ENCODE measurements at regions not wholly inside any gene's neighbourhood (a gene's known extent, or its start where the extent isn't known, plus 50 kb on each side); places are given as distances from the start of the nearest gene placed in this dataset.
A peak's percentile ranks its signal among the peaks of the same experiment; 100 is the strongest.

GRCh38 chr6:11386726-11387125 lies 150.8 kb upstream of the TMEM170B start:
- H3K4me2 ChIP-seq (ENCODE audit: low read depth, low read length), result peak overlapping the region; percentile 86

GRCh38 chr6:11386323-11386722 lies 151.2 kb upstream of the TMEM170B start:
- DNase-seq, result peak; percentile 94
- Histone ChIP-seq H3K4me3 (ENCODE audit: low read length) (peak overlapping the region; percentile 43), H3K9me3 (replicated peaks; ENCODE audit: insufficient read depth, low read length) (no peaks in the 10 kb centered on the region), H3K27ac (ENCODE audit: low read length) (peak overlapping the region; percentile 95), H3K9me2 (replicated peaks; ENCODE audit: insufficient read depth, low read length) (no peaks in the 10 kb centered on the region), H3K4me2 (ENCODE audit: low read depth, low read length) (peak overlapping the region; percentile 86), H3K79me2 (ENCODE audit: low read length) (peaks cover 5% of the 10 kb centered on the region), H3K36me3 (replicated peaks; ENCODE audit: insufficient read depth, low read length) (no peaks in the 10 kb centered on the region), H4K20me1 (ENCODE audit: insufficient read depth, low read length) (no peaks in the 10 kb centered on the region), H2AFZ (ENCODE audit: low read length) (peak overlapping the region; percentile 57), H3K4me1 (ENCODE audit: low read length) (peaks cover 39% of the 10 kb centered on the region), H3K27me3 (replicated peaks; ENCODE audit: insufficient read depth, low read length) (no peaks in the 10 kb centered on the region), H3K9ac (ENCODE audit: low read length) (peak overlapping the region; percentile 65), H3F3A (ENCODE audit: insufficient read depth, low read length) (peaks cover 33% of the 10 kb centered on the region)
- TF ChIP-seq CTCF (IDR thresholded peaks at IDR 0.05; ENCODE audit: low read length) (no peak), EZH2phosphoT487 (IDR thresholded peaks at IDR 0.05; ENCODE audit: low read length) (no peak), EZH2 (optimal IDR thresholded peaks at IDR 0.05; ENCODE audit: low read depth, low read length) (no peak)

More at GRCh38 chr6:11386726-11387125, 150.8 kb upstream of the TMEM170B start:
- no peaks in the 10 kb centered on the region for H3K9me3 ChIP-seq (replicated peaks; ENCODE audit: insufficient read depth, low read length)
- H3K9me2 ChIP-seq (replicated peaks; ENCODE audit: insufficient read depth, low read length), result no peaks in the 10 kb centered on the region
- peak overlapping the region; percentile 57 for H2AFZ ChIP-seq (ENCODE audit: low read length)
- peaks cover under 1% of the 10 kb centered on the region; the same call in 1 of the 2 replicates for H3K79me2 ChIP-seq (ENCODE audit: low read length)
- no peaks in the 10 kb centered on the region for H3K27me3 ChIP-seq (replicated peaks; ENCODE audit: insufficient read depth, low read length)
- DNase-seq, result no peak
- TF ChIP-seq EZH2phosphoT487 (IDR thresholded peaks at IDR 0.05; ENCODE audit: low read length) (no peak), EZH2 (optimal IDR thresholded peaks at IDR 0.05; ENCODE audit: low read depth, low read length) (no peak), CTCF (IDR thresholded peaks at IDR 0.05; ENCODE audit: low read length) (no peak)
- no peaks in the 10 kb centered on the region for H3K36me3 ChIP-seq (replicated peaks; ENCODE audit: insufficient read depth, low read length)
- H3K27ac ChIP-seq (ENCODE audit: low read length), result peak overlapping the region; percentile 95
- H3K4me3 ChIP-seq (ENCODE audit: low read length), result peak overlapping the region; percentile 43
- H3K4me1 ChIP-seq (ENCODE audit: low read length), result peaks cover 39% of the 10 kb centered on the region
- peak overlapping the region; percentile 65 for H3K9ac ChIP-seq (ENCODE audit: low read length)
- no peaks in the 10 kb centered on the region for H4K20me1 ChIP-seq (ENCODE audit: insufficient read depth, low read length)
- peaks cover 33% of the 10 kb centered on the region for H3F3A ChIP-seq (ENCODE audit: insufficient read depth, low read length)

GRCh38 chr6:11384531-11385309 lies 152.3 kb upstream of the NEDD9 start:
- DNase-seq, result no peak
- Histone ChIP-seq H3K27ac (ENCODE audit: low read length) (peak overlapping the region; percentile 95; the same call in 1 of the 2 replicates), H3F3A (ENCODE audit: insufficient read depth, low read length) (peaks cover 33% of the 10 kb centered on the region), H3K9me3 (replicated peaks; ENCODE audit: insufficient read depth, low read length) (no peaks in the 10 kb centered on the region), H3K4me1 (ENCODE audit: low read length) (peaks cover 45% of the 10 kb centered on the region), H2AFZ (ENCODE audit: low read length) (no peak overlapping the region), H3K36me3 (replicated peaks; ENCODE audit: insufficient read depth, low read length) (no peaks in the 10 kb centered on the region), H3K4me3 (ENCODE audit: low read length) (no peak overlapping the region), H3K27me3 (replicated peaks; ENCODE audit: insufficient read depth, low read length) (no peaks in the 10 kb centered on the region), H3K4me2 (ENCODE audit: low read depth, low read length) (0 out of 2 replicates have a peak overlapping the region, but pooled peaks have one; percentile 86), H3K9me2 (replicated peaks; ENCODE audit: insufficient read depth, low read length) (no peaks in the 10 kb centered on the region), H3K79me2 (ENCODE audit: low read length) (peaks cover 21% of the 10 kb centered on the region), H3K9ac (ENCODE audit: low read length) (no peak overlapping the region), H4K20me1 (ENCODE audit: insufficient read depth, low read length) (no peaks in the 10 kb centered on the region)
- TF ChIP-seq CTCF (IDR thresholded peaks at IDR 0.05; ENCODE audit: low read length) (no peak), EZH2 (optimal IDR thresholded peaks at IDR 0.05; ENCODE audit: low read depth, low read length) (no peak), EZH2phosphoT487 (IDR thresholded peaks at IDR 0.05; ENCODE audit: low read length) (no peak)
